ENCODE measurements at regions not wholly inside any gene's neighbourhood (a gene's known extent, or its start where the extent isn't known, plus 50 kb on each side); places are given as distances from the start of the nearest gene placed in this dataset.
"Not testable (repeated sequence)": the region's sequence is repeated elsewhere in the genome, so short reads cannot be mapped to it uniquely, and the experiment has no call there.

DNA sequence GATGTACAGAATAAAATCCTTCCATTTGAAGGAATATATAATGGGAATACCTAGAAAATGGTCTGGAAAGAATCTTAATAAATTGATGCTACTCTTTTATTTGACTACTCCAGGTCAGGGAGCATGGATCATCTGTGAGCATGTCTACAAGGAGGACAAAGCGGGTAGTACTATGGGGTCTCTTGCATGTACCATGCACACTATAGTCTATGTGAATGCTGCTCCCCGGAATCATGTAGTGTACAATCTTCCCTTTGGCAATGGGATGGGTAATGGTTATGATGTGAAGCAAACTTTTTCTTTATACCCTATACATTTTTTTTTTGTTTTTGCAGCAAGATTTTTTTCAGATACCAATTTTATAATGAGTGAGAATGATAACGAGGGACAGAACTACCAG is 139.1 kb downstream of the SYT15 start:
- H3K27me3 ChIP-seq (ENCODE audit: control insufficient read depth in 1 of 2, insufficient read depth in 2 of 2, low read length in 2 of 2); H3K9me3 ChIP-seq (ENCODE audit: low read length); H3K4me3 ChIP-seq (ENCODE audit: low read depth in 1 of 2, low read length in 2 of 2); H3K9ac ChIP-seq (ENCODE audit: low read length); H3K36me3 ChIP-seq (ENCODE audit: insufficient read depth, low read length); H3K4me1 ChIP-seq (ENCODE audit: insufficient read depth, low read length); H3K27ac ChIP-seq (ENCODE audit: low read depth, low read length): not testable (repeated sequence)

DNA sequence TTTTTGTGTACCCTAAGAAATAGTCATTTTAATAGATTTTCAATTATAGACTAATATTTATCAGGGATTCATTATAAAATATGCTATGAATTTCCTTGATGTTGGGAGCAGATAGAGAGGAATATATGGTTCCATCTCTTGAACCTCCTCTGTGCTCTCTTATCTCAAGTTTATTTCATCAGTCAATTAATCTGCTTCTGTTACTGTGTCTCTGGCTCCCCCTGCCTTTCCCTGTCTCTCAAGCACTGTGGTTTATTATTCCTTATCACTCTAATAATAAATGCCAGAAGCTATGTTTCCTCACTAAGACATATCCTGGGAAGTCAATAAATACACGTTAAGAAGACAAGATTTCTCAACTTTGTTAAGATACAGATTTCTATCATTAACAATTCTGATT is 141.5 kb downstream of the SYT15 start:
- H3K4me1 ChIP-seq (ENCODE audit: insufficient read depth, low read length); H3K4me3 ChIP-seq (ENCODE audit: low read depth in 1 of 2, low read length in 2 of 2); H3K9ac ChIP-seq (ENCODE audit: low read length); H3K27me3 ChIP-seq (ENCODE audit: control insufficient read depth in 1 of 2, insufficient read depth in 2 of 2, low read length in 2 of 2); H3K9me3 ChIP-seq (ENCODE audit: low read length); H3K36me3 ChIP-seq (ENCODE audit: insufficient read depth, low read length); H3K27ac ChIP-seq (ENCODE audit: low read depth, low read length): not testable (repeated sequence)

DNA sequence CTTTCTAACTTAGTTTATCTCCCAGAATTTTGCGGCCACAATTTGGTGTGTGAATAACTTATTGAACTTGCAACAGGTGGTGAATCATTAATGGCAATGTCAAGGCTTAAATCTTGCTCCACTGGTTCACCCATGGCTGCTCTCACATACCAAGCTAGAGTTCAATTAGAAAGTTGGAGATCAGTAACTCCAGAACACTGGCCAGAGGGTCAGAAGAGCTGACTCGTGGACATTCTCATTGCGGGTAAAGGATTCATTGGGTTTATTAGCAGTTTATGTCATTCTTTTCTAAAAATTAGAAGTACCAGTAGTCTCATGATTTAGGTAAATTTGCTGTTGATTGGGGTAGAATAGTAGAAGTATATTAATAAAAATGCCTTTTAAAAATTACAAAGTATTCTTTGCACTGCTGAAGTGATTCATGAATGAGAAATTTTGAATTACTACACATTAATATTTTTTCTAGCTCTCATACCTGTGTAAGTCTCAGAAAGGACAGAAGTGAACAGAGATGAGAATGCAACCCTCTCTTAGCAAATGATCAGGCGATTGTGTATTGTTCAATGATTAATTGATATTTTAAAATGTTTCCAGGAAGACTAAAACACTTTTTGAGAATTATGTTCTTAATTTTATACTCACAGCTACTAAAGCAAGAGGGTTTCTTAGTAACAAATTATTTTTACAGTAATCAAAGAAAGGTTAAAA is 142.0 kb downstream of the SYT15 start:
- not testable (repeated sequence) for H3K9ac ChIP-seq (ENCODE audit: low read length); H3K9me3 ChIP-seq (ENCODE audit: low read length); H3K4me3 ChIP-seq (ENCODE audit: low read depth in 1 of 2, low read length in 2 of 2); H3K27me3 ChIP-seq (ENCODE audit: control insufficient read depth in 1 of 2, insufficient read depth in 2 of 2, low read length in 2 of 2); H3K27ac ChIP-seq (ENCODE audit: low read depth, low read length); H3K36me3 ChIP-seq (ENCODE audit: insufficient read depth, low read length); H3K4me1 ChIP-seq (ENCODE audit: insufficient read depth, low read length)

DNA sequence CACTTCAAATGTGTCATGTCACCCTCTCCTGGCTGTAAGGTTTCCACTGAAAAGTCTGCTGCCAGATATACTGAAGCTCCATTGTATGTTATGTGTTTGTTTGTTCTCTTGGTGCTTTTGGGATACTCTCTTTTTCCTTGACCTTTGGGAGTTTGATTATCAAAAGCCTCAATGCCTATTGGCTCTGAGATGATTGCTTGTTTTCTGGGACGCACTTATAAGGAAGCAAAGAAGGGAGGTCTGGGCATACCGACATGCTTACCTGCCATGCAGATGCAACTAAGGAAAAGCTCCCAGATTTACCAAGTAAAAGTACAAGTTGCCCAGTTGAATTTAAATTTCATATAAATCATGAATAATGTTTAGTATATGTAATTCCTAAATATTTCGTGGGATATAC is 145.3 kb downstream of the SYT15 start:
- H3K9ac ChIP-seq (ENCODE audit: low read length); H3K27ac ChIP-seq (ENCODE audit: low read depth, low read length); H3K27me3 ChIP-seq (ENCODE audit: control insufficient read depth in 1 of 2, insufficient read depth in 2 of 2, low read length in 2 of 2); H3K36me3 ChIP-seq (ENCODE audit: insufficient read depth, low read length); H3K4me1 ChIP-seq (ENCODE audit: insufficient read depth, low read length); H3K4me3 ChIP-seq (ENCODE audit: low read depth in 1 of 2, low read length in 2 of 2); H3K9me3 ChIP-seq (ENCODE audit: low read length): not testable (repeated sequence)

DNA sequence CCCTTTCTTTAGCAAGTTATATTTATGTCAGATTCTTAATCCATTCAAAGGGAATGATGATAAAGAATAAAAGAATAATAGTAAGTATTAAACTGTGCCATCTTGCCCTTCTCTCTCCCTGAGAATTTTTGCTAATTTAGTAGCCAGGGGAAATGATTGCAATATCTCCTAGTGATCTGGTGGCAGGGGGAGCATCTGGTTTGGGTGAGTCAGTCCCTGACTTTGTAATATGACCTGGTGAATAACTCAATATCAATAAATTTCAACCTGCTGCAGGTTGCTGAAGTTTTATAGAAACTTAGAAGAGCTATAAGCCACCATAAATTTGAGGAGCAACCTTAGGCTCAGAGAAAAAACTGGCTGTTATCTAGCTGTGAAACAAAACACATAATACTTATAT is 149.4 kb downstream of the SYT15 start:
- H3K27me3 ChIP-seq (ENCODE audit: control insufficient read depth in 1 of 2, insufficient read depth in 2 of 2, low read length in 2 of 2); H3K27ac ChIP-seq (ENCODE audit: low read depth, low read length); H3K9me3 ChIP-seq (ENCODE audit: low read length); H3K4me1 ChIP-seq (ENCODE audit: insufficient read depth, low read length); H3K9ac ChIP-seq (ENCODE audit: low read length); H3K36me3 ChIP-seq (ENCODE audit: insufficient read depth, low read length); H3K4me3 ChIP-seq (ENCODE audit: low read depth in 1 of 2, low read length in 2 of 2): not testable (repeated sequence)

DNA sequence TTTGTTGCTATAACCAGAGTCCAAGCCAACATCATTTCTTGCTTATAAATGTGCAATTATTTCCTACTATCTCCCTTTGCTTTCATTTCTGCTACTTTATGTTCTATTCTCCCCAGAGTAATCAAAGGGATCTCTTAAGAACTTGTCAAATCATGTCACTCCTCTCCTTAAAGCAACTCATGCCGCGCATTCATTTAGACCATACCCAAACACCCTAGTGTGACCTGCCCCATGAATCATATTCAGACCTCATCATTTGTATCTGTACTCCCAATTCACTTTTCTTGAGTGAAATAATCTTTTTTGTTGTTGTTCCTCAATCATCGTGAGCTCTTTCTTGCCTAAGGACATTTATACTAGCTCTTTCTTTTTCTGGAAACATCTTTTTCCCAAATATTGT is 151.8 kb downstream of the SYT15 start:
- H3K36me3 ChIP-seq (ENCODE audit: insufficient read depth, low read length); H3K4me1 ChIP-seq (ENCODE audit: insufficient read depth, low read length); H3K9me3 ChIP-seq (ENCODE audit: low read length); H3K27ac ChIP-seq (ENCODE audit: low read depth, low read length); H3K4me3 ChIP-seq (ENCODE audit: low read depth in 1 of 2, low read length in 2 of 2); H3K9ac ChIP-seq (ENCODE audit: low read length); H3K27me3 ChIP-seq (ENCODE audit: control insufficient read depth in 1 of 2, insufficient read depth in 2 of 2, low read length in 2 of 2): not testable (repeated sequence)

DNA sequence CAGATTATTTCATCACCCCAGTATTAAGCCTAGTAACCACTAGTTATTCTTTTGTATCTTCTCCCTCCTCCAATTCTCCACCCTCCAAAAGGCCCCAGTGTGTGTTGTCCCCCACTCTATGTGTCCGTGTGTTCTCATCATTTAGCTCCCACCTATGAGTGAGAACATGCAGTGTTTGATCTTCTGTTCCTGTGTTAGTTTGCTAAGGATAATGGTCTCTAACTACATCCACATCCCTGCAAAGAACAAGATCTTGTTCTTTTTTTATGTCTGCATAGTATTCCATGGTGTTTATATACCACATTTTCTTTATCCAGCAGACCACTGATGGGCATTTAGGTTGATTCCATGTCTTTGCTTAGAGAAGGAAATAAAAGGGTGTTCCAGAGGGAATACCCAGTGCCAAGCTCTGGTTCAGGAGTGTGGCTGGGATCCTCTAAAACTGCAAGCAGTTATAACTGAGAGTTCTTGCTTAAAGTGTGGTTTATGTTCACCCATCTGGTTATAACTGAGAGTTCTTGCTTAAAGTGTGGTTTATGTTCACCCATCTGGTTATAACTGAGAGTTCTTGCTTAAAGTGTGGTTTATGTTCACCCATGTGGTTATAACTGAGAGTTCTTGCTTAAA is 154.8 kb downstream of the SYT15 start:
- H3K9me3 ChIP-seq (ENCODE audit: low read length); H3K27me3 ChIP-seq (ENCODE audit: control insufficient read depth in 1 of 2, insufficient read depth in 2 of 2, low read length in 2 of 2); H3K4me3 ChIP-seq (ENCODE audit: low read depth in 1 of 2, low read length in 2 of 2); H3K4me1 ChIP-seq (ENCODE audit: insufficient read depth, low read length); H3K27ac ChIP-seq (ENCODE audit: low read depth, low read length); H3K36me3 ChIP-seq (ENCODE audit: insufficient read depth, low read length); H3K9ac ChIP-seq (ENCODE audit: low read length): not testable (repeated sequence)

DNA sequence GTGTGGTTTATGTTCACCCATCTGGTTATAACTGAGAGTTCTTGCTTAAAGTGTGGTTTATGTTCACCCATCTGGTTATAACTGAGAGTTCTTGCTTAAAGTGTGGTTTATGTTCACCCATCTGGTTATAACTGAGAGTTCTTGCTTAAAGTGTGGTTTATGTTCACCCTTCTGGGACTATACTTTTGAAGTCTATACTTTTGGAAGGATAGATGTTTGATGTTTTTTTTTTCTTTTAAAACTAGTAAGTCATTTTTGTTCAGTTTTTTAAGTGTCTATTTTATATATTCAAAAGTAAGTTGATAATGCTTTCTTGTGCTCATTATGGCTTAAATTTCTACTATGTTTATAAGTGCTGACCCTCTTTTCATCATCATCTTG is 155.3 kb downstream of the SYT15 start:
- H3K36me3 ChIP-seq (ENCODE audit: insufficient read depth, low read length); H3K4me3 ChIP-seq (ENCODE audit: low read depth in 1 of 2, low read length in 2 of 2); H3K27me3 ChIP-seq (ENCODE audit: control insufficient read depth in 1 of 2, insufficient read depth in 2 of 2, low read length in 2 of 2); H3K4me1 ChIP-seq (ENCODE audit: insufficient read depth, low read length); H3K9ac ChIP-seq (ENCODE audit: low read length); H3K27ac ChIP-seq (ENCODE audit: low read depth, low read length); H3K9me3 ChIP-seq (ENCODE audit: low read length): not testable (repeated sequence)

DNA sequence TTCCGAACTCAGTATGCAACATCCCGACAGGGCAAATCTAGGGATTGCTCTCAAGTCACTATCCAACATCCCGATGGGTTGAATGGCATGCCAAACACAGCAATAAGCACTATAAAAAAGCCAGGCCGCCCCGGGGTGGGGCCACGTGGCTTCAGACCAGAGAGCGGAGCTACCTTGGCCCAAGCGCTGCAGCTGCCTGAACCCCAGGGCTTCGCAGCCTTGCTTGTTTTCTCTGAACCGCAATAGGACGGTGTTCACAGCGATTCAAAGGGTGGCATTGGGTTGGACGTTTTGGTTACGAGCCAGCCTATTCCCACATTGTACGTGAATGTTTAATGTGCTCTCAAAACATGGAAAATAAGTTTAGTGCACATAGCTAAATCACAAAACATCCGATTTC is 161.0 kb downstream of the SYT15 start:
- not testable (repeated sequence) for H3K9ac ChIP-seq (ENCODE audit: low read length); H3K27me3 ChIP-seq (ENCODE audit: control insufficient read depth in 1 of 2, insufficient read depth in 2 of 2, low read length in 2 of 2); H3K36me3 ChIP-seq (ENCODE audit: insufficient read depth, low read length); H3K4me1 ChIP-seq (ENCODE audit: insufficient read depth, low read length); H3K27ac ChIP-seq (ENCODE audit: low read depth, low read length); H3K4me3 ChIP-seq (ENCODE audit: low read depth in 1 of 2, low read length in 2 of 2); H3K9me3 ChIP-seq (ENCODE audit: low read length)

DNA sequence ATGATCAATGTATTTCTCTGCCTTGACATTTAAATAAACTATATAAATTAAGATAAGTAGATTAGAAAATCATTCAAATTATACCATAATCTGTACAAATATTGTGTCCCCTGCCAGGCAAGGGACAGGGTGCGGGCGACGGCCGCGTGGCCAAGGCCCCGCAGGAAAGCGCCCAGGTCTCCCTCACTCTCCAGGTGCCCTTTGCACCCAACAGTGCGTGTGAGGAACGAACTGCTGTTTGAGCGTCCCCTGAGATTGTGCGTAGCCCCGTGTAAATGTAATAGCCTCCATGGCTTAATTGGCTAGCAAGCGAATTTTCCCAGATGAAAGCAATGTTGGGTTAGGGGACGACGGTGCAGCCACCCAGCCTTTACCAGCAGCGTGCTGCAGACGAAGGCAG is 161.4 kb downstream of the SYT15 start:
- H3K27me3 ChIP-seq (ENCODE audit: control insufficient read depth in 1 of 2, insufficient read depth in 2 of 2, low read length in 2 of 2); H3K27ac ChIP-seq (ENCODE audit: low read depth, low read length); H3K36me3 ChIP-seq (ENCODE audit: insufficient read depth, low read length); H3K4me3 ChIP-seq (ENCODE audit: low read depth in 1 of 2, low read length in 2 of 2); H3K9me3 ChIP-seq (ENCODE audit: low read length); H3K4me1 ChIP-seq (ENCODE audit: insufficient read depth, low read length); H3K9ac ChIP-seq (ENCODE audit: low read length): not testable (repeated sequence)

DNA sequence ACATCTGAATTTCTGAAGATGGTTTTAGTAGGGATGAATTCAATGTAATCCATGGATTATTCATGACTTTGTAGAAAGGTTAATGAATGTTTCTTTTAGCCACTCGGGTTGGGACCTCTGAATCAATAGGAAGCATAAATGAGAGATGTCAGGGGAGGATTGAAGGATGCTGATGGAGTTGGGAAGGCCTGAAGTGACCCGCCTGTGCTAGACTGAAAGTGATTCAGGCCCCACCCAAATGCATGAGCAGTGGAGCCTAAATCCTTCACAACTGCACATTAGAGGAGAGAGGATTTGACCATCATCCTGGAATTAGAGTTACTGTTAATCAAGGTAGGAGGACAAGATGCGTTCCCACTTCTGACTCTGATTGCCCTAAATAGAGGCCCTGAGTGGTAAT is 162.2 kb upstream of the PTPN20 start:
- H3K4me3 ChIP-seq (ENCODE audit: low read depth in 1 of 2, low read length in 2 of 2); H3K4me1 ChIP-seq (ENCODE audit: insufficient read depth, low read length); H3K9ac ChIP-seq (ENCODE audit: low read length); H3K27me3 ChIP-seq (ENCODE audit: control insufficient read depth in 1 of 2, insufficient read depth in 2 of 2, low read length in 2 of 2); H3K9me3 ChIP-seq (ENCODE audit: low read length); H3K36me3 ChIP-seq (ENCODE audit: insufficient read depth, low read length); H3K27ac ChIP-seq (ENCODE audit: low read depth, low read length): not testable (repeated sequence)

DNA sequence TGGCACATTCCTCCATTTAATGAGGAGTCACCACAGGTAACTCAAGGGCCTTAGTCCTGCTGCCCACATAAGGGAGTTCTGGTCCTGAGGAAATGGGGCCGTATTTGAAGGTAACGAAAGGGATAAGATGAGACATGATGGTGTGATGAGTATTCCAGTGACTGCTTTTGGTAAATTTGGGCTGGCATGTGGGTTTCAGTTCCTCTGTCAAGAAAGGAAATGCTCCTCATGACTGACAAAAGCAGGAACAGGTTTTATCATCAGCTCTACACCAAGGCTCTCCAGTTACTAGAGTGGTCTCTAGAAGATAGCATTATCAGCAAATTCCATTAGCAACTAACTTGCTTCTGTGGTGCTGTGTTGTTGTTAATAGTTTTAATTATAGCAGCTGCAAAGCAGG is 161.8 kb upstream of the PTPN20 start:
- H3K27me3 ChIP-seq (ENCODE audit: control insufficient read depth in 1 of 2, insufficient read depth in 2 of 2, low read length in 2 of 2); H3K9ac ChIP-seq (ENCODE audit: low read length); H3K4me3 ChIP-seq (ENCODE audit: low read depth in 1 of 2, low read length in 2 of 2); H3K4me1 ChIP-seq (ENCODE audit: insufficient read depth, low read length); H3K27ac ChIP-seq (ENCODE audit: low read depth, low read length); H3K9me3 ChIP-seq (ENCODE audit: low read length); H3K36me3 ChIP-seq (ENCODE audit: insufficient read depth, low read length): not testable (repeated sequence)

All from muscle layer of colon (tissue), 2 donors.